Hematopoietic multipotent progenitor cell treated with erythropoietin and hydrocortisone succinate and interleukin-3 and kit ligand, for 6 days (in vitro differentiated cells): ENCODE measurements at regions not wholly inside any gene's neighbourhood (a gene's known extent, or its start where the extent isn't known, plus 50 kb on each side); places are given as distances from the start of the nearest gene placed in this dataset.

Source experiments
- DNase-seq: peaks from one replicate; pipeline ENCODE4 v3.0.0-alpha.2; 2015

- DNase-seq: no peak
Observed at GRCh38 chr10:131694168-131694780, 206.5 kb upstream of the PPP2R2D start.

- no peak for DNase-seq
Observed at GRCh38 chr10:131694781-131695495, 205.9 kb upstream of the PPP2R2D start.

- no peak for DNase-seq
Observed at GRCh38 chr10:131695496-131696165, 205.2 kb upstream of the PPP2R2D start.

- no peak for DNase-seq
Observed at GRCh38 chr10:131697476-131698128, 203.2 kb upstream of the PPP2R2D start.

- DNase-seq: no peak
Observed at GRCh38 chr10:131698232-131698631, 202.6 kb upstream of the PPP2R2D start.

- DNase-seq: no peak
Observed at GRCh38 chr10:131698986-131699385, 201.8 kb upstream of the PPP2R2D start.

- no peak for DNase-seq
Observed at GRCh38 chr10:131700032-131700431, 200.8 kb upstream of the PPP2R2D start.

GRCh38 chr10:131700506-131700905 lies 200.3 kb upstream of the PPP2R2D start:
- DNase-seq: no peak

- DNase-seq: no peak
Observed at GRCh38 chr10:131701131-131701947, 199.5 kb upstream of the PPP2R2D start.

- no peak for DNase-seq
Observed at GRCh38 chr10:131702531-131703356, 198.1 kb upstream of the PPP2R2D start.

- no peak for DNase-seq
Observed at GRCh38 chr10:131703541-131703940, 197.3 kb upstream of the PPP2R2D start.

GRCh38 chr10:131703941-131704340 lies 196.9 kb upstream of the PPP2R2D start:
- no peak for DNase-seq

- no peak for DNase-seq
Observed at GRCh38 chr10:131706476-131706875, 194.3 kb upstream of the PPP2R2D start.

GRCh38 chr10:131706952-131707351 lies 193.9 kb upstream of the PPP2R2D start:
- DNase-seq: no peak

- no peak for DNase-seq
Observed at GRCh38 chr10:131708225-131708880, 192.5 kb upstream of the PPP2R2D start.

GRCh38 chr10:131710142-131710861 lies 190.5 kb upstream of the PPP2R2D start:
- no peak for DNase-seq

GRCh38 chr10:131722121-131722520 lies 178.7 kb upstream of the PPP2R2D start:
- DNase-seq: no peak

- no peak for DNase-seq
Observed at GRCh38 chr10:131722525-131723264, 178.1 kb upstream of the PPP2R2D start.

- no peak for DNase-seq
Observed at GRCh38 chr10:131723297-131724168, 177.3 kb upstream of the PPP2R2D start.
